A549 (cell line): ENCODE measurements at regions not wholly inside any gene's neighbourhood (a gene's known extent, or its start where the extent isn't known, plus 50 kb on each side); places are given as distances from the start of the nearest gene placed in this dataset.

ENCODE experiments used
- CBX8 ChIP-seq: fragments of 200-600 bp; sonication (generic); IDR thresholded peaks from 2 replicates; pipeline ENCODE4 v1.6.1; 2016
- EP300 ChIP-seq, 2 experiments: fragments of >200 bp; sonication (Bioruptor Twin); formaldehyde crosslinking; IDR thresholded peaks; 2 replicates in 1 of 2; 3 replicates in 1 of 2; pipeline ENCODE4 v1.6.1; 2016 to 2017
- JUNB ChIP-seq: fragments of >200 bp; sonication (Bioruptor Twin); formaldehyde crosslinking; IDR thresholded peaks from 2 replicates; pipeline ENCODE4 v1.6.1; 2016
- NFE2L2 ChIP-seq: fragments of 150-350 bp; conservative IDR thresholded peaks from 2 replicates; pipeline ENCODE4 v1.6.1; 2014; ENCODE audit warnings: low read length
- POLR2A ChIP-seq: IDR thresholded peaks from 2 replicates; pipeline ENCODE4 v1.6.1; 2012; ENCODE audit warnings: mild to moderate bottlenecking, low read length
- RAD21 ChIP-seq, 2 experiments: fragments of >200 bp in 1 of 2; sonication (Bioruptor Twin) in 1 of 2; formaldehyde crosslinking in 1 of 2; IDR thresholded peaks in 1 of 2; conservative IDR thresholded peaks in 1 of 2; 2 replicates in 1 of 2; 3 replicates in 1 of 2; pipeline ENCODE4 v1.6.1; 2012 to 2018; ENCODE audit warnings: inconsistent platforms in 1 of 2
- TF ChIP-seq, protein P1 (sequence below): fragments of 450-650 bp; IDR thresholded peaks from 2 replicates; pipeline ENCODE4 v1.6.1; 2014; ENCODE audit warnings: antibody characterized with exemption
- TF ChIP-seq, protein P2 (sequence below): fragments of >200 bp; sonication (Bioruptor Twin); formaldehyde crosslinking; IDR thresholded peaks from 3 replicates; pipeline ENCODE4 v1.5.1; 2016
- TF ChIP-seq, protein P3 (sequence below): fragments of 150-350 bp; IDR thresholded peaks from 2 replicates; pipeline ENCODE4 v1.6.1; 2014; ENCODE audit warnings: low read depth, mild to moderate bottlenecking, low read length

DNA sequence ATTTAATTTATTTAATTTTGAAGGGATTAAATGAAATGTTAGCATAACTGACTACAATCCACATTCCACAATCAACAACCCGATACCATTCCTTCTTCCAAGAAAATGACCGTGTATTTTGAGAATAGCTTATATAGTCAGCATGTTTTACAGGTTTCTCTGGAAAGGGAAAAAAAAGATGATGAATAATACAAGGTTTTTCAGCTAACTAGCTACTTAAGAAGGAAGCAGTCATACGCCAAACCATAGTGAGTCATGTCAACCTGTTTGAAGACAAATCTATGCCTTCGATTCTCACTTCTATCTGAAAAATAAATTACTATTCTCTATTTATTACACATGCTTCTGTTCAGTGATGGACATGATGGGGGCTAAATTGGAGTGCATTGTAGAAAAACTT, 258.6 kb downstream of the EFNB2 start:
- TF ChIP-seq JUNB (no peak), RAD21 (conservative IDR thresholded peaks at IDR 0.05 in 1 of 2, IDR thresholded peaks at IDR 0.05 in 1 of 2) (no peak), POLR2A (no peak), EP300 (IDR thresholded peaks at IDR 0.05) (no peak), NFE2L2 (no peak), CBX8 (no peak)
- TF ChIP-seq, protein P1, sequence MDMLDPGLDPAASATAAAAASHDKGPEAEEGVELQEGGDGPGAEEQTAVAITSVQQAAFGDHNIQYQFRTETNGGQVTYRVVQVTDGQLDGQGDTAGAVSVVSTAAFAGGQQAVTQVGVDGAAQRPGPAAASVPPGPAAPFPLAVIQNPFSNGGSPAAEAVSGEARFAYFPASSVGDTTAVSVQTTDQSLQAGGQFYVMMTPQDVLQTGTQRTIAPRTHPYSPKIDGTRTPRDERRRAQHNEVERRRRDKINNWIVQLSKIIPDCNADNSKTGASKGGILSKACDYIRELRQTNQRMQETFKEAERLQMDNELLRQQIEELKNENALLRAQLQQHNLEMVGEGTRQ = no peak
- TF ChIP-seq, protein P2, sequence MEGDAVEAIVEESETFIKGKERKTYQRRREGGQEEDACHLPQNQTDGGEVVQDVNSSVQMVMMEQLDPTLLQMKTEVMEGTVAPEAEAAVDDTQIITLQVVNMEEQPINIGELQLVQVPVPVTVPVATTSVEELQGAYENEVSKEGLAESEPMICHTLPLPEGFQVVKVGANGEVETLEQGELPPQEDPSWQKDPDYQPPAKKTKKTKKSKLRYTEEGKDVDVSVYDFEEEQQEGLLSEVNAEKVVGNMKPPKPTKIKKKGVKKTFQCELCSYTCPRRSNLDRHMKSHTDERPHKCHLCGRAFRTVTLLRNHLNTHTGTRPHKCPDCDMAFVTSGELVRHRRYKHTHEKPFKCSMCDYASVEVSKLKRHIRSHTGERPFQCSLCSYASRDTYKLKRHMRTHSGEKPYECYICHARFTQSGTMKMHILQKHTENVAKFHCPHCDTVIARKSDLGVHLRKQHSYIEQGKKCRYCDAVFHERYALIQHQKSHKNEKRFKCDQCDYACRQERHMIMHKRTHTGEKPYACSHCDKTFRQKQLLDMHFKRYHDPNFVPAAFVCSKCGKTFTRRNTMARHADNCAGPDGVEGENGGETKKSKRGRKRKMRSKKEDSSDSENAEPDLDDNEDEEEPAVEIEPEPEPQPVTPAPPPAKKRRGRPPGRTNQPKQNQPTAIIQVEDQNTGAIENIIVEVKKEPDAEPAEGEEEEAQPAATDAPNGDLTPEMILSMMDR = no peak
- TF ChIP-seq, protein P3, sequence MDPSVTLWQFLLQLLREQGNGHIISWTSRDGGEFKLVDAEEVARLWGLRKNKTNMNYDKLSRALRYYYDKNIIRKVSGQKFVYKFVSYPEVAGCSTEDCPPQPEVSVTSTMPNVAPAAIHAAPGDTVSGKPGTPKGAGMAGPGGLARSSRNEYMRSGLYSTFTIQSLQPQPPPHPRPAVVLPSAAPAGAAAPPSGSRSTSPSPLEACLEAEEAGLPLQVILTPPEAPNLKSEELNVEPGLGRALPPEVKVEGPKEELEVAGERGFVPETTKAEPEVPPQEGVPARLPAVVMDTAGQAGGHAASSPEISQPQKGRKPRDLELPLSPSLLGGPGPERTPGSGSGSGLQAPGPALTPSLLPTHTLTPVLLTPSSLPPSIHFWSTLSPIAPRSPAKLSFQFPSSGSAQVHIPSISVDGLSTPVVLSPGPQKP = no peak
